Left renal cortex interstitium (tissue), 4 donors: ENCODE measurements at regions not wholly inside any gene's neighbourhood (a gene's known extent, or its start where the extent isn't known, plus 50 kb on each side); places are given as distances from the start of the nearest gene placed in this dataset.

Experiments used
- DNase-seq, 4 donors: peaks; one replicate each; pipeline ENCODE4 v3.0.0-alpha.2; 2013; ENCODE audit warnings: low read depth in 4 of 4, low spot score in 2 of 4, missing footprints in 1 of 4

DNA sequence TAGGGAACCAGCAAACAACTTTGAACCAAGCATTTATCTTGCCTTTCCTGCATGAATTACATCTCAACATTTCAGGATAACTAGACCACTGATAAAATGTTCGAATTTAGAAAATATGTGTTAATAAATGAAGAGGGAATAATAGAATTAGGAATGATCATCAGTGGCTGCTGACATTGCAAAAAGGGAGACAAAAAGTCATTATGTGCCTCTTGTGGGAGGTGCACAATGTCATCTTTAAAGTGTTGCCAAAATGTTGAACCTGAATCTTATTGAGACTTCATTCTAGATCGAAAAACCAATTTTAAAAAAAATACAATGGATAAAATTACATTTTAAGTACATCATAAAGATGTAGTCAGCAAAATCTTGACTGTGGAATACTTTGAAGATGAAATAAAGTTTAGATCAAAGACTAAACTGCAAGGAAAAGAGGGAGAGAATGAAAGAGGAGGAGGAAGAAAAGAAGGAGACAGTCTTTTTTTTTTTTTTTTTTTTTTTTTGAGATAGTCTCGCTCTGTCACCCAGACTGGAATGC, 299.3 kb downstream of the FBXW7 start:
- no peak for DNase-seq

- DNase-seq, result no peak
These were observed 300.2 kb downstream of the FBXW7 start for GRCh38 chr4:152235718-152236117.

- DNase-seq, result no peak
These were observed 301.3 kb downstream of the FBXW7 start for GRCh38 chr4:152234571-152234970.

- no peak for DNase-seq
These were observed 303.6 kb downstream of the FBXW7 start for GRCh38 chr4:152232271-152232670.

DNA sequence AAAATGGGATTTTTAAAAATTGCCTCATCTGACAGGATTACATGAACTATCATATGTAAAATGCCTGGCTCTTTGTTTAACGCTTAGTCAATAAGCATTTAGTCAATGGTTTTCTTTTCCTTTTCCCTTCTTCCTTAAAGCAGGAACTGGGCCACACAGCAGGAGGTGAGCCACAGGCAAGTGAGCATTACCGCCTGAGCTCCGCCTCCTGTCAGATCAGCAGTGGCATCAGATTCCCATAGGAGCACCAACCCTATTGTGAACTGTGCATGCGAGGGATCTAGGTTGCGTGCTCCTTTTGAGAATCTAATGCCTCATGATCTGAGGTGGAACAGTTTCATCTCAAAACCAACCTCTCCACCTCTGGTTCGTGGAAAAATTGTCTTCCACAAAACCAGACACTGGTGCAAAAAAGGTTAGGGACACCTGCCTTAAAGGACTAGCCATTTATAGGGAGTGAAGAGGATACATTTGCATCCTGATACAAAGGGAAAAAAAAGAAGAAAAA, 306.1 kb downstream of the FBXW7 start:
- DNase-seq, result no peak

GRCh38 chr4:152225680-152226079, 310.2 kb downstream of the FBXW7 start:
- no peak for DNase-seq

DNA sequence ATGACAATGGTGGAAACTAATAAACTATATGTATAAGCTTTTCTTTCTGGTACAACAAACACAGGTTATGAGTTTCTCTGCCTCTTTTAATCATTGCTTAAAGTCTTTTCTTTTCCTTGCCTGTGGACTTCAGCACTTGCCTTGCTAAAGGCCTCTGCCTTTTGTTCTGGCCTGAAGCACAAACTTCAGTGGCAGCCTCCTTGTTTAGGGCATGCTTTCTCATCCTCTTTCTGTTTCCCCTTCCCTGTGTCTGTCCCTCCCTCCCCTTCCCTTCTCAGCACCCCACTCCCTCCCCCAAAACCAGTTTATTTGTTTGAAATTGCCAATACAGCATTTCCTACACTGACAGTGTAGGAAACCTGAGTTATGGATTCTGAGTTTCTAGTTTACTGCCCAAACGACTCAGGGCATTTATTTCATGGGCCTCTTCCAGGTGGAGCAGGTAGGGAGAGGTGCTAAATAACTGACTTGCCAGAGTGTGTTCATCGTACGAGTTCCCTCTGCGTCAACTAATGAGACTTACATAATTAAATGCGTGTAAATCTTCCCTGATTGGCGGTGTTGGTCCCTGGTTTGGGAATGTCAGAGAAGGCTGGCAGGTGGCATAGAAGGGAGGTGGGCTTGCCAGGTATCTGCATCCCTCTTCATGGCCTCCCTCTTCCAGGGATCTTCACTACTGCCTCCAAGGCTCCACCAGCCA, 311.0 kb downstream of the FBXW7 start:
- DNase-seq, result no peak

GRCh38 chr4:152224223-152224622, 311.7 kb downstream of the FBXW7 start:
- DNase-seq, result no peak

- DNase-seq, result no peak
These were observed 312.3 kb downstream of the FBXW7 start for GRCh38 chr4:152223600-152223999.

DNA sequence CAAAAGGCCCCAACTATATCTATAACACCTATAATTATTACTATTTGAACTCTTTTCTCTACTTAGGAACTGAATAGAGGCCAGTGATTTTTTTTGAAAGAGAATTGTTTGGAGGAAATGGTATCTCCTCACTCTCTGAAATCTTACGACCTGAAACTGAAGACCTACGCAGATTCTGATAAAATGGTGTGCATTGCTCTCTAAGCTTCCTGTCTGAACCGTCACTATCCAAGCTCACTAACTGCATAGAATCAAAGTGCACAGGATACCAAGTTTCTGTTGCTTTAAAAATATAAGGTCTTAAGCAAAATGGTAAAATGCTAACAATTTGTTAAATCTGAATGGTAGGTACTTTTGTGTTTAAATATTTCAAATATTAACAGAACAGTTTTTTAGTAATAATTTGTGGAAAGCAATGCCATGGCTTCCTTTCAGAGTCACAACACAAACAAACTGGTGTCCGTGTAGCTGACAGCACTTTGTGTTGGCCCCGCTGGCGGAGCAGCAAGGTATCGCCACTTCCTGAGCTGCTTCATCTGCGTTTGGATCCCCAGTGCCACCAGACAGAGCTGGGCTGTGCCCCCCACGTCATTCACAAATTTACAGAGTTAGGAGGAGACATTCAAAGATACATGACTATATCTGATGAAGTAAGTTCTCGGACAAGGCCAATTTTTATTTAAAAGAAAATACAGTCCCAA, 313.9 kb downstream of the FBXW7 start:
- DNase-seq, result no peak

DNA sequence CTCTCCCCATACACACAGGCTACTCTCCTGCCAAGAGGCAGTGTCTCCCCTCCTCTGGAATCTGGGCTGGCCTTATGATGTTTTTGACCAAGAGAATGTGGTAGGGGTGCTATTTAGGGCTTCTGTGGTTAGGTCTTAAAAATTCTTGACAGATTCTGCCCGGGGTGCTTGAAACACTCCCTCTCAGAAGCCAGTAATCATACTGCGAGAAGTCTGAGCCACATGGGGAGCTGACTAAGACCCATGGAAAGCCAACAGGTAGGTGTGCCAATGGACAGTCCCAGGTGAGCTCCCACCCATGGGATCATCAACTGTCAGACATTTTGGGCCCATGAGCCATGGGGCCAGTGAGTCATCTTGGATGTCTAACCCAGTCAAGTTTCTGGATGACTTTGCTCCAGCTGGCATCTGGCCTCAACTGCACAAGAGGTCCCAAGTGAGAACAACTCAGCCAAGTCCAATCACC, 315.7 kb downstream of the FBXW7 start:
- no peak for DNase-seq

DNA sequence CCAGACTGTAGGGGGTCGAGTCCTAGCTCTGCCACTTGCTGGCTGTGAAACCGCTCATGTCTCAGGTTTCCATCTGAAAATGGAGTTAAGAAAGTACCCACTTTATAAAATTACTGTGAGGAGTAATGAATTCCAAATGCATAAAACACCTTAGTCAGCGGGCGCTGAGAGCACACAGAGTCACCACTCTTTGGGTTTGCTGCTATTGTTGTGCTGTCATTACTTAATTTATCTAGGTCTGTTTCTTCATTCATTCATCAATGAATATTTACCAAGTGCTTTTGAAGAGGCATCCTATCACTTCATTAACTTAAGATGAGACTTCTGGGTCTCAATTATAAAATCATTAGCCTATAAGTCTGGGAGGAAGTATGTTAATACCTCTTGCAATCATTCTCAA, 317.3 kb downstream of the FBXW7 start:
- no peak for DNase-seq

- no peak for DNase-seq
These were observed 318.0 kb downstream of the FBXW7 start for GRCh38 chr4:152217896-152218295.

DNA sequence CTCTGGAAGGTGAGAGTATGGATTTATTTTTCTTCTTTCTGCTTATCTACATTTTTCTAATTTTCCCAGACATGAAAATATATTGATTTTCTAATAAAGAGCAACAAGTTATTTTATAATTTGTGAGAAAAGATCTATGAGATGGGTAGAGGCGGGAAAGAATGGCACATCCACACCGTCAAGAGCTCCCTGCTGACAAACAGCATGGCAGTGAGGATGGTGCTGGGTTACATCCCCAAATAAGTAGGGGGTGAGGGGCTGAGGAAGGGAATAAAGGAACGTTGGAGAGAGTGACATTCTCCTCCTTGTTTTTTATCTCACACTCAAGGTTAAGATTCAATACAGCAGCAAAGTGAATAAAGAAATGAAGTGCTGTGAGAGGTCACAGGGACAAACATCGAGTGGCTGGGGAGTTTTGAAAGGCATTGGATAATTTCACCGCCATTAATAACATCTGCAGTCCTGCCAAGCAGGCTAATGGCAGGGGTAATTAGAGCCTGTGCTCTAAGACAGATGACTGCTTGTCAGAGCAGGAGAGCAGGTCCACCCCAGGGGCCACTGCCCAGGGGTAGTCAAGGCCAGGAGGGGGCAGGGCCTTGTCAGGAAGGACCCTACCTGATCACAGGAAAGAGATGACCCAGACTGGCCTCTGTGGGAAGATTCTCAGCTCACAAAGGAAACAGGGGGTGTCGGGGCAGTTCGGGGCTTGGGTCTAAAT, 323.8 kb downstream of the FBXW7 start:
- DNase-seq, result no peak

- DNase-seq, result no peak
These were observed 326.0 kb downstream of the FBXW7 start for GRCh38 chr4:152209772-152210493.

DNA sequence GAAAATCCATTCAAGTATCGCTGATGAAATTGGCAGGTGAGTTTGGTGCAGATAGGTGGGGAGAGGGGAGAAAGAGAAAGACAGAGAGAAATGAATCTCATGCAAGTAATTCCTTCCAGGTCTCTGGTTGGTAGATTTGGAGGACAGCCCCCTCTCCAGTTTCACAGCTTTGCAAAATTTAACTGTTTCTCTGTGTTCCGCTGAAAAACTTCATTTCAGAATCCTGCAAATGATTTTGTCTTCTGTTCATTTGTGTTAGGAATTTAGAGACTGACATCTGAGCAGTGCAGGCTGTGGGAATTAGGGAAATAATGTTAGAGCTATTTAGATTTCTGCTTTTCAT, 328.5 kb downstream of the FBXW7 start:
- DNase-seq, result no peak

- DNase-seq, result no peak
These were observed 329.1 kb downstream of the FBXW7 start for GRCh38 chr4:152206646-152207377.

DNA sequence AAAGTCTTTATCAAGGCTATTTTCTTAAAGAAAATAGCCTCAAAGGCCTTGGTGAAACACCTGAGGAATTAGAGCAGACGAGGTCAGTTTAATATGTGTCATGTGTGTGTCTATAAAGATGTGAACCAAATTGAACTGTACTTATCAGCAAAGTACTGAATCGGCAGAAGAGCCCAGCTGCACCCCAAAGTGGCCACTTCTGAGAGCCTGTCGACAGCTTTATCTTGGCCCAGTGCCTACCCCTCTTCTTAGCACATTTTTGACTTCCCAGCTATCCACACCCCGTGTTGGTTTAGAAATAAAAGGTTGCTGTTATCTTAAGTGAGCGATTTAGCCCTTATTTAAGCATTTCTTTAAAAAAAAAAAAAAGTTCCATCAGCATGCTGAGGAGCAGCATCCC, 329.7 kb downstream of the FBXW7 start:
- DNase-seq, result no peak

- DNase-seq, result no peak
These were observed 333.5 kb downstream of the FBXW7 start for GRCh38 chr4:152202415-152202814.
